Thyroid gland (tissue), 4 donors: ENCODE measurements at regions not wholly inside any gene's neighbourhood (a gene's known extent, or its start where the extent isn't known, plus 50 kb on each side); places are given as distances from the start of the nearest gene placed in this dataset.

Experiments used
- CTCF ChIP-seq, 6 experiments: fragments of 200-600 bp in 3 of 6; fragments of 450-650 bp in 3 of 6; sonication (generic) in 3 of 6; IDR thresholded peaks; one replicate each; pipeline ENCODE4 v1.5.1; 2016 to 2019; ENCODE audit warnings: antibody characterized with exemption in 6 of 6, mild to moderate bottlenecking in 2 of 6, inconsistent platforms in 1 of 6, moderate library complexity in 1 of 6
- POLR2A ChIP-seq, 2 donors: fragments of 450-650 bp; IDR thresholded peaks; one replicate each; pipeline ENCODE4 v1.6.1; 2017; ENCODE audit warnings: antibody characterized with exemption in 2 of 2, mild to moderate bottlenecking in 2 of 2, moderate library complexity in 1 of 2

GRCh38 chr22:47727641-47728040 lies 965.2 kb downstream of the TBC1D22A start:
- TF ChIP-seq CTCF (IDR thresholded peaks at IDR 0.05), result no peak
- TF ChIP-seq POLR2A (IDR thresholded peaks at IDR 0.05), result no peak
